Neural cell (in vitro differentiated cells): ENCODE measurements at regions not wholly inside any gene's neighbourhood (a gene's known extent, or its start where the extent isn't known, plus 50 kb on each side); places are given as distances from the start of the nearest gene placed in this dataset.

Source experiments
- H2AFZ ChIP-seq: fragments of 200-600, 300-800 bp; sonication (generic), shearing (Covaris generic); 2 replicates; pipeline ENCODE4 v1.6.0; 2014; ENCODE audit warnings: low read depth, mild to moderate bottlenecking, antibody characterized with exemption, low read length, moderate library complexity
- H3F3A ChIP-seq: fragments of 200-600 bp; shearing (Covaris generic); 2 replicates; pipeline ENCODE4 v1.6.1; 2016; ENCODE audit warnings: mild to moderate bottlenecking, moderate library complexity, mixed read lengths, antibody characterized with exemption, low read length; ENCODE audit not compliant: insufficient read depth, poor library complexity, severe bottlenecking
- H3K27ac ChIP-seq: fragments of 200-600, 300-800 bp; sonication (generic), shearing (Covaris generic); 2 replicates; pipeline ENCODE4 v1.5.1; 2014; ENCODE audit warnings: mild to moderate bottlenecking, low read length, moderate library complexity
- H3K27me3 ChIP-seq: fragments of 300-800, 200-600 bp; sonication (generic), shearing (Covaris generic); 2 replicates; pipeline ENCODE4 v1.6.0; 2014; ENCODE audit warnings: mild to moderate bottlenecking, low read depth, low read length, moderate library complexity; ENCODE audit not compliant: insufficient read depth
- H3K36me3 ChIP-seq: fragments of 300-800, 200-600 bp; sonication (generic), shearing (Covaris generic); 2 replicates; pipeline ENCODE4 v1.5.1; 2014; ENCODE audit warnings: mild to moderate bottlenecking, antibody characterized with exemption, low read length, moderate library complexity; ENCODE audit not compliant: insufficient read depth
- H3K4me2 ChIP-seq: fragments of 300-800, 200-600 bp; sonication (generic), shearing (Covaris generic); 2 replicates; pipeline ENCODE4 v1.6.0; 2014; ENCODE audit warnings: mild to moderate bottlenecking, low read length
- H3K4me3 ChIP-seq: fragments of 300-800, 200-600 bp; sonication (generic), shearing (Covaris generic); 2 replicates; pipeline ENCODE4 v1.5.1; 2014; ENCODE audit warnings: mild to moderate bottlenecking, low read length, moderate library complexity
- H3K79me2 ChIP-seq: fragments of 200-600 bp; shearing (Covaris generic); replicated peaks from 2 replicates; pipeline ENCODE4 v1.6.0; 2014; ENCODE audit warnings: mild to moderate bottlenecking, low read length, moderate library complexity; ENCODE audit not compliant: insufficient read depth
- H3K9ac ChIP-seq: fragments of 300-800, 200-600 bp; sonication (generic), shearing (Covaris generic); 2 replicates; pipeline ENCODE4 v1.6.1; 2016; ENCODE audit warnings: mild to moderate bottlenecking, low read length, mixed read lengths
- H3K9me2 ChIP-seq: fragments of 200-600 bp; shearing (Covaris generic); 2 replicates; pipeline ENCODE4 v1.6.1; 2016; ENCODE audit warnings: mild to moderate bottlenecking, low read length, mixed read lengths; ENCODE audit not compliant: insufficient read depth
- H3K9me3 ChIP-seq: fragments of 200-600, 300-800 bp; sonication (generic), shearing (Covaris generic); 2 replicates; pipeline ENCODE4 v1.6.1; 2016; ENCODE audit warnings: mild to moderate bottlenecking, mixed run types, low read length, moderate library complexity, mixed read lengths
- H4K20me1 ChIP-seq: fragments of 200-600 bp; shearing (Covaris generic); 2 replicates; pipeline ENCODE4 v1.6.1; 2016; ENCODE audit warnings: mild to moderate bottlenecking, mixed run types; ENCODE audit not compliant: insufficient read depth
- CTCF ChIP-seq: fragments of 450-650 bp; IDR thresholded peaks from 2 replicates; pipeline ENCODE4 v1.5.1; 2014; ENCODE audit warnings: antibody characterized with exemption, mild to moderate bottlenecking, moderate library complexity; ENCODE audit not compliant: poor library complexity, severe bottlenecking
- EP300 ChIP-seq: fragments of 450-650 bp; conservative IDR thresholded peaks from 2 replicates; pipeline ENCODE4 v1.6.1; 2014; ENCODE audit warnings: antibody characterized with exemption, mild to moderate bottlenecking, moderate library complexity; ENCODE audit not compliant: poor library complexity, severe bottlenecking
- EZH2 ChIP-seq: fragments of 200-600, 300-800 bp; shearing (Covaris generic), sonication (generic); IDR thresholded peaks from 2 replicates; pipeline ENCODE4 v1.6.1; 2014; ENCODE audit warnings: antibody characterized with exemption, low read length, borderline replicate concordance, mild to moderate bottlenecking; ENCODE audit not compliant: insufficient read depth, poor library complexity, severe bottlenecking
- MXI1 ChIP-seq: fragments of 450-650 bp; conservative IDR thresholded peaks from 2 replicates; pipeline ENCODE4 v1.6.1; 2014; ENCODE audit warnings: antibody characterized with exemption, mild to moderate bottlenecking; ENCODE audit not compliant: poor library complexity, severe bottlenecking
- POLR2AphosphoS5 ChIP-seq: IDR thresholded peaks from 2 replicates; pipeline ENCODE4 v1.6.1; 2012
- RAD21 ChIP-seq: fragments of 450-650 bp; conservative IDR thresholded peaks from 2 replicates; pipeline ENCODE4 v1.6.1; 2014; ENCODE audit warnings: antibody characterized with exemption, mild to moderate bottlenecking, moderate library complexity
- REST ChIP-seq: IDR thresholded peaks from 2 replicates; pipeline ENCODE4 v1.6.1; 2012; ENCODE audit warnings: borderline replicate concordance
- SMC3 ChIP-seq: fragments of 450-650 bp; conservative IDR thresholded peaks from 2 replicates; pipeline ENCODE4 v1.6.1; 2014; ENCODE audit warnings: antibody characterized with exemption, mild to moderate bottlenecking, moderate library complexity; ENCODE audit not compliant: poor library complexity
- TAF1 ChIP-seq: IDR thresholded peaks from 2 replicates; pipeline ENCODE4 v1.6.1; 2012; ENCODE audit warnings: low read depth

GRCh38 chr9:79268806-79269205, 303.0 kb upstream of the TLE4 start:
- Histone ChIP-seq H3K79me2 (no peaks in the 10 kb centered on the region), H3K9me3 (no peaks in the 10 kb centered on the region), H3K9ac (no peak overlapping the region), H3K9me2 (no peaks in the 10 kb centered on the region), H3K36me3 (no peaks in the 10 kb centered on the region), H2AFZ (no peak overlapping the region), H3F3A (no peaks in the 10 kb centered on the region), H4K20me1 (no peaks in the 10 kb centered on the region), H3K27ac (no peak overlapping the region), H3K4me3 (no peak overlapping the region), H3K4me2 (no peak overlapping the region), H3K27me3 (no peaks in the 10 kb centered on the region)
- no peak for TF ChIP-seq EP300

GRCh38 chr9:79273311-79273710, 298.5 kb upstream of the TLE4 start:
- Histone ChIP-seq H2AFZ (no peak overlapping the region), H3K9me2 (no peaks in the 10 kb centered on the region), H3K79me2 (no peaks in the 10 kb centered on the region), H4K20me1 (no peaks in the 10 kb centered on the region), H3F3A (no peaks in the 10 kb centered on the region), H3K9ac (no peak overlapping the region), H3K4me3 (no peak overlapping the region), H3K9me3 (no peaks in the 10 kb centered on the region), H3K27me3 (no peaks in the 10 kb centered on the region), H3K27ac (no peak overlapping the region), H3K4me2 (no peak overlapping the region), H3K36me3 (no peaks in the 10 kb centered on the region)
- TF ChIP-seq TAF1 (no peak), EZH2 (no peak), EP300 (no peak), CTCF (no peak), SMC3 (no peak), POLR2AphosphoS5 (no peak), MXI1 (no peak), REST (no peak), RAD21 (no peak)

- Histone ChIP-seq H3K9ac (no peak overlapping the region), H3F3A (no peaks in the 10 kb centered on the region), H3K9me3 (no peaks in the 10 kb centered on the region), H2AFZ (no peak overlapping the region), H3K4me3 (no peak overlapping the region), H3K27me3 (no peaks in the 10 kb centered on the region), H4K20me1 (no peaks in the 10 kb centered on the region), H3K27ac (no peak overlapping the region), H3K36me3 (no peaks in the 10 kb centered on the region), H3K9me2 (no peaks in the 10 kb centered on the region), H3K4me2 (no peak overlapping the region), H3K79me2 (no peaks in the 10 kb centered on the region)
- TF ChIP-seq RAD21 (no peak), SMC3 (no peak), TAF1 (no peak), EP300 (no peak), MXI1 (no peak), EZH2 (no peak), POLR2AphosphoS5 (no peak)
These were observed 292.4 kb upstream of the TLE4 start for GRCh38 chr9:79279356-79279755.
